Activated CD4-positive, alpha-beta T cell treated with anti-CD3 and anti-CD28 coated beads, Interleukin-2, amount 10 ng/mL, durations not matched to agents 24 days and 14 days (primary cell): ENCODE measurements at regions not wholly inside any gene's neighbourhood (a gene's known extent, or its start where the extent isn't known, plus 50 kb on each side); places are given as distances from the start of the nearest gene placed in this dataset.
"Not testable (repeated sequence)": the region's sequence is repeated elsewhere in the genome, so short reads cannot be mapped to it uniquely, and the experiment has no call there.

Experiments
- DNase-seq: peaks from one replicate; pipeline ENCODE4 v3.0.0; 2022
- H3K27ac Mint-ChIP-seq: one replicate; pipeline ENCODE4 v1.8.0; 2022; ENCODE audit warnings: mild to moderate bottlenecking, mixed read lengths
- H3K27me3 Mint-ChIP-seq: one replicate; pipeline ENCODE4 v1.8.0; 2022; ENCODE audit warnings: mixed read lengths
- H3K36me3 Mint-ChIP-seq: one replicate; pipeline ENCODE4 v1.8.0; 2022; ENCODE audit warnings: low read depth, mild to moderate bottlenecking, mixed read lengths
- H3K4me1 Mint-ChIP-seq: one replicate; pipeline ENCODE4 v1.8.0; 2021; ENCODE audit warnings: mixed read lengths
- H3K4me3 Mint-ChIP-seq: one replicate; pipeline ENCODE4 v1.8.0; 2022; ENCODE audit warnings: mild to moderate bottlenecking, moderate library complexity, mixed read lengths
- H3K9me3 Mint-ChIP-seq: one replicate; pipeline ENCODE4 v1.8.0; 2021; ENCODE audit warnings: mixed read lengths
- intact Hi-C: fragments of 100-400 bp; cut with micrococcal nuclease; formaldehyde crosslinking; loops from one replicate; pipeline ENCODE4 v1.15.1; 2023

GRCh38 chr7:68180761-68181160 is 1184.1 kb downstream of the TYW1 start:
- no peak for DNase-seq
- no peak overlapping the region for H3K4me3 Mint-ChIP-seq
- H3K27ac Mint-ChIP-seq = no peak overlapping the region
- H3K9me3 Mint-ChIP-seq = peaks cover 12% of the 10 kb centered on the region
- no peaks in the 10 kb centered on the region for H3K36me3 Mint-ChIP-seq
- no peaks in the 10 kb centered on the region for H3K4me1 Mint-ChIP-seq
- intact Hi-C loops = no loop called here
- no peaks in the 10 kb centered on the region for H3K27me3 Mint-ChIP-seq

DNA sequence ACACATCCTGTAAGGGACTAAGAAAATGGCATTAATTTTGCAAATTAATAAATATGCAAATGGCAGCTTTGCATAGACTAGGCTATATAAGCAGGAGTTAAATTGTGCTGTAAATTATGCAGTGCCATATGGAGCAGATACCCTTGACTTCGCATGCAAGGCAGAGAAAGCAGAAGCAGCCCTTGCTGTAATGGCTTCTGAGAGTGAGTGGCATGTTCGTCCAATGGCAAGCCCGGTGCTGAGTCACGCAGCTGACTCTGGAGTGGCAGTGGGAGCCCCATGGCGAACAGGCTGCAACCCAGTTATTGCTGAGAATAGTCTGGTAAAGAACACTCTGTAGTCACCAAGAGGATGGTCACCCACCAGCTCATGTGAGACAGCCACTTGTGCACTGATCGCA is 1186.5 kb downstream of the TYW1 start:
- intact Hi-C loops = no loop called here
- H3K4me3 Mint-ChIP-seq = no peak overlapping the region

DNA sequence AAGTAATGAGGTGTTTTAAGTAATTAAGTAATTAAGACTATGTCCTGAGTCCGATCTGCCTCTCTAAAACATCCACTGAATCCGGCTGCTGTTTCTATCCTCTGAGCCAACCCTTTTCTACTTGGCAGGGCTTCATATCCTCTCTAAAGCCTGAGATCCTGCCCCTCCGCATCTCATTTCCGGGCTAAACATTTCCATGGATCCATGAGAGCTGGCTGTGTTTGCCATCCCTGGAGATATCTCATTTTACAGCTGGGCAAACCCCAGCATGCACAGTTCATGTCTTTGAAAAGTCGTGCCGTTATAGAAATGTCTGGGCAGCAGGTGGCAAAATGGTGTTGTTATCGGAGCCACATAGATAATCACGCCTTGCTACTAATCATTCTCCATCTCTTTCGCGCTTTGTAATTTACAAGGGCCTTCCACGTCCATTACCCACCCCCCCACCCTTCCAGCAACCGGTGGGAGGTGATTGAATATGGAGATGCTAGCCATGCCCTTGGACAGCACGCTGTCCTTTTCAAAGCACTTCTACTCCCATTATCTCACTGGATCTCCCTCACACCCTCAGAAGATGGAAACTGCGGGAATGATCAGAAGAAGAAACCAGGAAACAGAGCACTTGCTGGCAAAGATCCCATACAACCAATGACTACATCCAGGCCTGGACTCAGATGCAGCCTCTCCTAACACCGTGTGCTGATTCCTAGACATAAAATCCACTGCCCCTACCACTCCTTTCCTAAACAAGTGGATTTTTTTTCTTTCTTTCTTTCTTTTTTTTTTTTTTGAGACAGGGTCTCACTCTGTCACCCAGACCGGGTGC is 1189.2 kb downstream of the TYW1 start:
- intact Hi-C loops = no loop called here
- H3K27me3 Mint-ChIP-seq = no peaks in the 10 kb centered on the region
- DNase-seq = no peak
- H3K36me3 Mint-ChIP-seq = no peaks in the 10 kb centered on the region
- no peak overlapping the region for H3K4me3 Mint-ChIP-seq
- no peak overlapping the region for H3K27ac Mint-ChIP-seq
- no peaks in the 10 kb centered on the region for H3K4me1 Mint-ChIP-seq
- H3K9me3 Mint-ChIP-seq = peaks cover 16% of the 10 kb centered on the region

More for the DNA sequence above, 1186.5 kb downstream of the TYW1 start:
- no peak for DNase-seq
- H3K9me3 Mint-ChIP-seq = peaks cover 20% of the 10 kb centered on the region
- no peaks in the 10 kb centered on the region for H3K36me3 Mint-ChIP-seq
- H3K27ac Mint-ChIP-seq = no peak overlapping the region
- H3K27me3 Mint-ChIP-seq = no peaks in the 10 kb centered on the region
- H3K4me1 Mint-ChIP-seq = no peaks in the 10 kb centered on the region

GRCh38 chr7:68187532-68187931 is 1190.9 kb downstream of the TYW1 start:
- Mint-ChIP-seq H3K27ac (no peak overlapping the region), H3K4me1 (no peaks in the 10 kb centered on the region), H3K4me3 (no peak overlapping the region), H3K27me3 (no peaks in the 10 kb centered on the region), H3K36me3 (no peaks in the 10 kb centered on the region), H3K9me3 (peaks cover 19% of the 10 kb centered on the region)
- intact Hi-C loops = no loop called here
- no peak for DNase-seq

- Mint-ChIP-seq H3K9me3 (peaks cover 6% of the 10 kb centered on the region), H3K4me1 (no peaks in the 10 kb centered on the region), H3K4me3 (no peak overlapping the region), H3K27ac (no peak overlapping the region), H3K36me3 (no peaks in the 10 kb centered on the region), H3K27me3 (no peaks in the 10 kb centered on the region)
- intact Hi-C loops = no loop called here
- DNase-seq = no peak
Observed at GRCh38 chr7:68192941-68193340, 1196.3 kb downstream of the TYW1 start.

DNA sequence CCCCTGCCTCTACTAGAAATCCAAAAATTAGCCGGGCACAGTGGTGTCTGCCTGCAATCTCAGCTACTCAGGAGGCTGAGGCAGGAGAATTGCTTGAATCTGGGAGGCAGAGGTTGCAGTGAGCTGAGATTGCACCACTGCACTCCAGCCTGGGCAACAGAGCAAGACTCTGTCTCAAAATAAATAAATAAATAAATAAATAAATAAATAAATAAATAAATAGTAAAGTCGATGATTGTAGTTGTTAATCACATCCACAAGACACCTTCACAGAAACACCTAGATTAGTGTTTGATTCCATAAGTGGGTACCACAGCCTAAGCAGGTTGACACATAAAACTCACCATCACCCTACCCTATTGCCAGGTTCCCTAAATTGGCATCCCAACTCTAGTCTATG is 1199.0 kb downstream of the TYW1 start:
- H3K4me1 Mint-ChIP-seq, H3K4me3 Mint-ChIP-seq, DNase-seq, H3K27ac Mint-ChIP-seq, H3K27me3 Mint-ChIP-seq, H3K36me3 Mint-ChIP-seq, intact Hi-C loops: not testable (repeated sequence)
- peaks cover 11% of the 10 kb centered on the region for H3K9me3 Mint-ChIP-seq

DNA sequence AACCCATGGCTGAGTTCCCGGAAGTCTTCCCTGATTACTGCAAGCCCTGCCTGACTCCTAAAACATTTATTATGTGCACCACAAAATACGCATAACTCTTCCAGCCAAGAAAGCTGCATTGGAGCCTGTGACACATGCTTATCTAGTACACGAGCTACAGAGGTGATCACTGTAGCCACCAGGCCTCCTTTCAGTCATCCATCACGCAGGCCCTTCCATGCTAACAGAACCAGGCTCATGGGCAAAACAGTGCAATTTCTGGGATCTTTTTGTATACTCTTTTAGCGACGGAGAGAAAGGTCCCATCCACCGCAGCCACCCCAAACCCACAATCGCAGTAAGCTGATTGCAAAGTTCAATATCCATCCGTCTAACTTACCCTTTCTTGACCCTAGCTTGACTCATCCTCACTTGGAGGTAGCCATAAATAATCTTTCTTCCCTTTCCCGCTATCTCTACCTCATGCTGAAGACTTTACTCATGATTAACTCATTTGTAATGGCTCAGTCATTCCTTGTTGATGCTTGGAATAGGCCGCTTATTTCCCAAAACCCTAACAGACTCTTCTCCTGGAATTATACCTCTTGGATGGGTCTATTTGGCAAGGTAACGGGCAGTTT is 1203.5 kb downstream of the TYW1 start:
- Mint-ChIP-seq H3K9me3 (peaks cover 14% of the 10 kb centered on the region), H3K27ac (no peak overlapping the region), H3K36me3 (no peaks in the 10 kb centered on the region), H3K27me3 (no peaks in the 10 kb centered on the region), H3K4me1 (no peaks in the 10 kb centered on the region), H3K4me3 (no peak overlapping the region)
- no peak for DNase-seq
- intact Hi-C loops = no loop called here

GRCh38 chr7:68203251-68203650 is 1206.6 kb downstream of the TYW1 start:
- intact Hi-C loops = no loop called here
- Mint-ChIP-seq H3K4me1 (no peaks in the 10 kb centered on the region), H3K27ac (no peak overlapping the region), H3K36me3 (no peaks in the 10 kb centered on the region), H3K4me3 (no peak overlapping the region), H3K27me3 (no peaks in the 10 kb centered on the region), H3K9me3 (peaks cover 16% of the 10 kb centered on the region)
- DNase-seq = no peak

DNA sequence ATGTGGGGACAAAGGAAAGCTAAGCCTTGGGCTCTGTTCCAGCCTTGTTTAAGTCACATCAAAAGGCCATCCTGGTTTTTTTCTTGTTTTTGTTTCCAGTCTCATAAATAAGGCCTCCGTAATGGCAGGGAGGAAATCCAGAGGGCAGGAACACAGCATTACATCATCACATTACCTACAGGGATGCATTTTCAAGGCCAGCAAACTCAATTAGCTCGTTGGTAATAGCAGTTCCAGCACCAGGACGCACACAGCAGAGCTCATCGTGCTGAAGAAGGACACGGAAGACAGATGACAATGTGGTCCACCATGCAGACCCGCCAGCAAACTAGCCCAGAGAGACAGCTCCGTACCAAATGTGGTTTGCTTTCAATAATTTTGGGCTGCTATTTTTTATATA is 1209.2 kb downstream of the TYW1 start:
- H3K36me3 Mint-ChIP-seq = no peaks in the 10 kb centered on the region
- no peak overlapping the region for H3K27ac Mint-ChIP-seq
- DNase-seq = no peak
- H3K27me3 Mint-ChIP-seq = no peaks in the 10 kb centered on the region
- peaks cover 20% of the 10 kb centered on the region for H3K9me3 Mint-ChIP-seq
- no peaks in the 10 kb centered on the region for H3K4me1 Mint-ChIP-seq
- intact Hi-C loops = no loop called here
- no peak overlapping the region for H3K4me3 Mint-ChIP-seq

DNA sequence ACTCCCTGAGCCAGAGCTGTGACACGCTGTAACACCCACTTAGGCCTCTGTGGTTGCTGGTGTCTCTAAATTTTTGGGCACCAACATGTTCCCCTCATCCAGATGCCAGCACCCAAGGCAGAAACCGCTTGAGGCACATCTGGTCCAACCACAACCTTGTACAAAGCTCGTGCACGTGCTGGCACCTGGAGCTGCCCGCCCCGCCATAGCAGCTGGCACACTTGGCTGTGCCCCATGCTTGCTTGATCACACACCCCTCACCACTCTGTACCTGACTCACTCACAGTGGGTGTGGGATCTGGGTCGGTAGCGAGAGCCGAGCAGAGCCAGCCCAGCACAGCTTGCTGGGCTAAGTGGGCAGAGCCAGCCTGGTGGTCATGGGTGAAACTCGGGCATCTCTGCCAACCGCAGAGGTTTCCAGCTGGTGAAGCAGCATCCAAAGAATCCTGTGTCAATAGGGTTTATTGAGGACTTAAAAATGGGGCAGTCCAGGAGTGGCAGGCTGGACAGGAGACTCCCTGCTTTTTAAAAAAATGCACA is 1210.4 kb downstream of the TYW1 start:
- H3K4me3 Mint-ChIP-seq = no peak overlapping the region
- H3K4me1 Mint-ChIP-seq = no peaks in the 10 kb centered on the region
- DNase-seq = no peak
- no peaks in the 10 kb centered on the region for H3K27me3 Mint-ChIP-seq
- peaks cover 24% of the 10 kb centered on the region for H3K9me3 Mint-ChIP-seq
- no peaks in the 10 kb centered on the region for H3K36me3 Mint-ChIP-seq
- intact Hi-C loops = no loop called here
- H3K27ac Mint-ChIP-seq = no peak overlapping the region

GRCh38 chr7:68207676-68208075 is 1211.0 kb downstream of the TYW1 start:
- peaks cover 21% of the 10 kb centered on the region for H3K9me3 Mint-ChIP-seq
- intact Hi-C loops = no loop called here

DNA sequence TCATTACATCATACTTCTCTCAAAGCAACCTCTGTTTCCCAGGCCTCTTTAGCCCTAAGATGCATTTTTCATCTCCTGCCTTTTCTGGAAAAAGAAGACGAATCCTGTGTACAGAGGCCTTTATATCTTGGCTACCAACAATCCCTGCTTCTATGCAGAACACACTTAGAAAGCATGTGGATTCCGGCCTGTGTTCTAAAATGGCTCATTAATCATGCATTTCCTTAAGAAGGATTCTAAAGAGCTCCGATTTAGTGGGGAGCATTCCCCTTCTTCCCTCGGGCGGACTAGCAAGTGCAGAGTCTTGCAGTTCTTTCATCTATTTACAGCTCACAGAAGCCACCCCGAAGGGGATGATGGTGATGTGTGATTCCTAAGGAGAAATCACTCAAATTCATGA is 1212.9 kb downstream of the TYW1 start:
- Mint-ChIP-seq H3K36me3 (no peaks in the 10 kb centered on the region), H3K4me1 (no peaks in the 10 kb centered on the region), H3K27ac (no peak overlapping the region), H3K9me3 (peaks cover 20% of the 10 kb centered on the region), H3K27me3 (no peaks in the 10 kb centered on the region), H3K4me3 (no peak overlapping the region)
- intact Hi-C loops = no loop called here
- DNase-seq = no peak

More at GRCh38 chr7:68207676-68208075, 1211.0 kb downstream of the TYW1 start:
- Mint-ChIP-seq H3K36me3 (no peaks in the 10 kb centered on the region), H3K27ac (no peak overlapping the region), H3K4me1 (no peaks in the 10 kb centered on the region), H3K27me3 (no peaks in the 10 kb centered on the region), H3K4me3 (no peak overlapping the region)
- no peak for DNase-seq

GRCh38 chr7:68213838-68214237 is 1217.2 kb downstream of the TYW1 start:
- intact Hi-C loops = no loop called here
- H3K27ac Mint-ChIP-seq = no peak overlapping the region
- DNase-seq = no peak
- H3K27me3 Mint-ChIP-seq = no peaks in the 10 kb centered on the region
- no peak overlapping the region for H3K4me3 Mint-ChIP-seq
- H3K9me3 Mint-ChIP-seq = peaks cover 28% of the 10 kb centered on the region
- H3K4me1 Mint-ChIP-seq = no peaks in the 10 kb centered on the region
- peaks cover 2% of the 10 kb centered on the region for H3K36me3 Mint-ChIP-seq

- intact Hi-C loops = no loop called here
- Mint-ChIP-seq H3K27ac (no peak overlapping the region), H3K9me3 (peaks cover 19% of the 10 kb centered on the region), H3K36me3 (peaks cover 2% of the 10 kb centered on the region), H3K27me3 (no peaks in the 10 kb centered on the region), H3K4me3 (no peak overlapping the region), H3K4me1 (no peaks in the 10 kb centered on the region)
- DNase-seq = no peak
Observed at GRCh38 chr7:68216051-68216450, 1219.4 kb downstream of the TYW1 start.
